Central memory CD8-positive, alpha-beta T cell (primary cell): ENCODE measurements at regions not wholly inside any gene's neighbourhood (a gene's known extent, or its start where the extent isn't known, plus 50 kb on each side); places are given as distances from the start of the nearest gene placed in this dataset.

ENCODE experiments used
- ATAC-seq: fragments of 150-1000 bp; cut with Tn5 transposase; replicated peaks from 2 replicates; pipeline ENCODE4 v1.10.0; 2022; ENCODE audit warnings: mild to moderate bottlenecking, moderate FRiP score, moderate number of reproducible peaks; ENCODE audit not compliant: poor library complexity, severe bottlenecking; ENCODE audit errors: extremely low read depth
- DNase-seq, 2 donors: peaks; one replicate each; pipeline ENCODE4 v3.0.0; 2021; ENCODE audit warnings: low spot score in 2 of 2
- H3K27ac Mint-ChIP-seq: one replicate; pipeline ENCODE4 v1.8.0; 2022; ENCODE audit warnings: low read depth, mild to moderate bottlenecking, moderate library complexity, mixed read lengths
- H3K27me3 Mint-ChIP-seq: one replicate; pipeline ENCODE4 v1.8.0; 2022; ENCODE audit warnings: mixed read lengths
- H3K36me3 Mint-ChIP-seq: one replicate; pipeline ENCODE4 v1.8.0; 2022; ENCODE audit warnings: mild to moderate bottlenecking, moderate library complexity, mixed read lengths; ENCODE audit not compliant: insufficient read depth
- H3K4me1 Mint-ChIP-seq: one replicate; pipeline ENCODE4 v1.8.0; 2022; ENCODE audit warnings: mixed read lengths
- H3K4me3 Mint-ChIP-seq: one replicate; pipeline ENCODE4 v1.8.0; 2022; ENCODE audit warnings: mild to moderate bottlenecking, moderate library complexity, mixed read lengths
- H3K9me3 Mint-ChIP-seq: one replicate; pipeline ENCODE4 v1.8.0; 2022; ENCODE audit warnings: mixed read lengths

GRCh38 chr11:86162239-86162638 is 82.3 kb upstream of the EED start:
- DNase-seq (no peak), ATAC-seq (no peak)
- H3K27me3 Mint-ChIP-seq = no peaks in the 10 kb centered on the region
- no peak overlapping the region for H3K27ac Mint-ChIP-seq
- no peaks in the 10 kb centered on the region for H3K9me3 Mint-ChIP-seq
- H3K36me3 Mint-ChIP-seq = no peaks in the 10 kb centered on the region
- no peak overlapping the region for H3K4me3 Mint-ChIP-seq
- H3K4me1 Mint-ChIP-seq = peaks cover 17% of the 10 kb centered on the region

DNA sequence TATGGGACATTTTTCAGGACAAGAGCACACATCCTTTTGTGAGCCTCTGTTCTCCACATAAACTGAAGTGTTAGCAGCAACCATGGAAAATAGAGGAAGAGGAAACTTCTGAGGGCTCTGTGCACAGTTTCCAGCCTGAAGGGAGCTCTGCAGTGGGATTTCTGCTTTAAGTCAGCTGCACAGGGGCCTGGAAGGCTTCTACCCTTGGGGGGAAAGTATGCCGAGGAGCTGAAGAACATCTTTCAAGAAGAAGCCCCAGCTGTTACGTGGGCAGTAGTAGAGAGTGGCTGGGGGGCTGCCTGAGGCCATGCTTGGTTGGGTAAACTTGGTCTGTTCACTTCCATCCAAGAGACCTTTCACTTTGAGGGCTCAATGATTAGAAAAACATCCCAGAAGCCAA is 82.7 kb upstream of the EED start:
- no peak overlapping the region for H3K4me3 Mint-ChIP-seq
- no peaks in the 10 kb centered on the region for H3K27me3 Mint-ChIP-seq
- no peak for ATAC-seq
- peaks cover 17% of the 10 kb centered on the region for H3K4me1 Mint-ChIP-seq
- DNase-seq = no peak
- no peak overlapping the region for H3K27ac Mint-ChIP-seq
- no peaks in the 10 kb centered on the region for H3K9me3 Mint-ChIP-seq
- no peaks in the 10 kb centered on the region for H3K36me3 Mint-ChIP-seq

DNA sequence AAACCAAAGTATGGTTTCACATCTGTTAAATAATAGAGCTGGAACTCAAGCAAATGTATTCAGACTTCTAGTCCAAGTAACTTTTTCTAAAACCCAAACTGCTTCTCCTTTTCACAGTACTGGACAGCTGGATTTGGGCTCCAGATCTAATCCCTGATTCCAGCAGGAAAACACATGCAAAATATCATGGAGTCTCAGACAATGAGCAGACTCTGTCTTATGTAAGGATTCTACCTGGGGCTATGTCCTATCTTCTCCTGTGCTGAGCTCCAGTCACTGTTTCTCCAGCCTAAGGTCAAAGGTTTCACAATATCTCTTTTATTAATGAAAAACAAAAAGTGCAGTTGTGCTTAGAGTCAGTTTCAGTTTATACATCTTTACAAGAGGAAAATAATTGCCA is 83.2 kb upstream of the EED start:
- Mint-ChIP-seq H3K27me3 (no peaks in the 10 kb centered on the region), H3K4me3 (no peak overlapping the region), H3K36me3 (no peaks in the 10 kb centered on the region), H3K27ac (no peak overlapping the region), H3K9me3 (no peaks in the 10 kb centered on the region), H3K4me1 (peaks cover 17% of the 10 kb centered on the region)
- no peak for DNase-seq
- no peak for ATAC-seq

GRCh38 chr11:86160541-86161149 is 83.9 kb upstream of the EED start:
- DNase-seq (no peak), ATAC-seq (no peak)
- H3K27ac Mint-ChIP-seq = no peak overlapping the region
- H3K27me3 Mint-ChIP-seq = no peaks in the 10 kb centered on the region
- H3K4me1 Mint-ChIP-seq = peaks cover 17% of the 10 kb centered on the region
- no peaks in the 10 kb centered on the region for H3K36me3 Mint-ChIP-seq
- no peaks in the 10 kb centered on the region for H3K9me3 Mint-ChIP-seq
- no peak overlapping the region for H3K4me3 Mint-ChIP-seq

GRCh38 chr11:86159581-86159891 is 85.0 kb upstream of the EED start:
- Mint-ChIP-seq H3K4me1 (peaks cover 17% of the 10 kb centered on the region), H3K27ac (no peak overlapping the region), H3K36me3 (no peaks in the 10 kb centered on the region), H3K9me3 (no peaks in the 10 kb centered on the region), H3K4me3 (no peak overlapping the region), H3K27me3 (no peaks in the 10 kb centered on the region)
- ATAC-seq (no peak), DNase-seq (no peak)

- DNase-seq (no peak), ATAC-seq (no peak)
- Mint-ChIP-seq H3K9me3 (no peaks in the 10 kb centered on the region), H3K4me1 (peaks cover 17% of the 10 kb centered on the region), H3K27me3 (no peaks in the 10 kb centered on the region), H3K36me3 (no peaks in the 10 kb centered on the region), H3K27ac (no peak overlapping the region), H3K4me3 (no peak overlapping the region)
Measured at GRCh38 chr11:86158704-86159580, 85.6 kb upstream of the EED start.

DNA sequence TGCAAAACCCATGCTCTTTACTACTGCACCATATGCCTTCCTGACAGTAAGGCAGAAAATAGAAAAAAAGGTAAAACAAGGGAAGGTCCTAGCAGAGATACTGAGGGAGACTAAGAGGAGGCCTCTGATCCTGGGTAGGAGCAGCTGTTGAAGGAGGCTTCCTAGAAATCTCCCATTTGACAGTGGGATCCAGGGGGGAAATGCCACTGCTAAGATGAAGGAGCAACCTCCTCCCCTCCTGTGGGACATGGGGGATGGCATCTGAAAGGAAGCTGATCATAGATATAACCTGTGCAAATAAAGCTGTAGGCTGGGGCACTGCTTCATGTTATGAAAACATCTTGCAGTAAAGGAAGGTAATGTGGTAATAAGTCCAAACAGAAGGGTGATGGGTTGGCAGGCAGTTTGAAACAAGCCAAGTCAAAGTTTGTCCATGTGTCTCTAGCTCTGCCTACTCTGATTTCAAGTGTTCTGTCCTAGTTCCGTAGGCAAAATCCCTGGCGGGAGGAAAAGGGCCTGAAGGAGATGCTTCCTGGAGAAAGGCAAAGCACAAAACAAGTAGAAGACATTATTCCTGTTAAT is 86.7 kb upstream of the EED start:
- Mint-ChIP-seq H3K4me3 (no peak overlapping the region), H3K9me3 (no peaks in the 10 kb centered on the region), H3K4me1 (peaks cover 22% of the 10 kb centered on the region), H3K36me3 (no peaks in the 10 kb centered on the region), H3K27me3 (no peaks in the 10 kb centered on the region), H3K27ac (peak overlapping the region; percentile 32)
- ATAC-seq (no peak), DNase-seq (no peak)

- DNase-seq = no peak
- Mint-ChIP-seq H3K4me3 (no peak overlapping the region), H3K27me3 (no peaks in the 10 kb centered on the region), H3K9me3 (no peaks in the 10 kb centered on the region), H3K27ac (no peak overlapping the region), H3K4me1 (peaks cover 31% of the 10 kb centered on the region), H3K36me3 (no peaks in the 10 kb centered on the region)
- no peak for ATAC-seq
Measured at GRCh38 chr11:86156397-86156955, 87.6 kb upstream of the PICALM start.

- Mint-ChIP-seq H3K36me3 (no peaks in the 10 kb centered on the region), H3K27ac (no peak overlapping the region), H3K4me3 (no peak overlapping the region), H3K4me1 (peaks cover 39% of the 10 kb centered on the region), H3K27me3 (no peaks in the 10 kb centered on the region), H3K9me3 (no peaks in the 10 kb centered on the region)
- DNase-seq (no peak), ATAC-seq (no peak)
Measured at GRCh38 chr11:86155200-86155844, 86.4 kb upstream of the PICALM start.

DNA sequence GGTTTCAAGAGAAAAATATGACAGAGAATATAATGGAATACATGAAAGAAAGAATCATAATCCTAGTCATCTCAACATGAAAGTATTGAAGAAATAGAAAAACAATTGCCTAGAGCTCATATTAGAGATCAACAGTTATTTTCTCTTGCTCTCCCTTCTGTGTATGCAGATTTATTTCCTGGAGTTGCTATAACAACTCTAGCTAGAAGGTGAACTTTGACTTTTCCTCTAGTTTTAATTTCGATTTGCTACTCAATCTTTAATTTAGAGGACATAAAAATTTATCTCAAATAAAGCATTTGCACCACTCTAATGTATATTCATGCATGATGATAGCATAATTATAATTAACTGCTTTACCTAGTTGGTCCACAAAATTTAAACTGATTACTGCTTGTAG is 84.6 kb upstream of the PICALM start:
- Mint-ChIP-seq H3K36me3 (no peaks in the 10 kb centered on the region), H3K4me1 (peaks cover 34% of the 10 kb centered on the region), H3K27ac (no peak overlapping the region), H3K27me3 (no peaks in the 10 kb centered on the region), H3K9me3 (no peaks in the 10 kb centered on the region), H3K4me3 (no peak overlapping the region)
- DNase-seq (no peak), ATAC-seq (no peak)

DNA sequence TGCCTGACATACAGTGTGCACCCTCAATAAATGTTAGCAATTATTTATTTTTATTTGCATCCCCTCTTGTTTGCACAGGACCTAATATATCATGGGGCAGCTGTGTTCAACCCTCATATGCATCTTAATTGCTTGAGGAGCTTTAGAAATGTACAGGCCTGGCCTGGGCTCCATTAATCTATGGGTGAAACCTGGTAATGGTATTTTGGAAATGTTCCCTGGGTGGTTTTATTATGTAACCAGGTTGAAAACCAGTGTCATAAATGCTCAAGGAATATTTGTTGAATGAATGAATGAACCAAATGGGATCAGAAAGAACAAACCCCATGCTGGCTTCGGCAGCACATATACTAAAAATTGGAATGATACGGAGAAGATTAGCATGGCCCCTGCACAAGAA is 84.0 kb upstream of the PICALM start:
- peaks cover 31% of the 10 kb centered on the region for H3K4me1 Mint-ChIP-seq
- H3K27me3 Mint-ChIP-seq = no peaks in the 10 kb centered on the region
- DNase-seq (no peak), ATAC-seq (no peak)
- peak overlapping the region; percentile 39 for H3K27ac Mint-ChIP-seq
- H3K4me3 Mint-ChIP-seq = no peak overlapping the region
- no peaks in the 10 kb centered on the region for H3K9me3 Mint-ChIP-seq
- peaks cover 2% of the 10 kb centered on the region for H3K36me3 Mint-ChIP-seq

GRCh38 chr11:86152006-86152862 is 83.3 kb upstream of the PICALM start:
- Mint-ChIP-seq H3K36me3 (peaks cover 2% of the 10 kb centered on the region), H3K9me3 (no peaks in the 10 kb centered on the region), H3K4me3 (peak overlapping the region; percentile 18), H3K4me1 (peaks cover 27% of the 10 kb centered on the region), H3K27ac (peak overlapping the region; percentile 39), H3K27me3 (no peaks in the 10 kb centered on the region)
- ATAC-seq = peak; percentile 32
- DNase-seq = no peak
